ENCODE measurements at regions not wholly inside any gene's neighbourhood (a gene's known extent, or its start where the extent isn't known, plus 50 kb on each side); places are given as distances from the start of the nearest gene placed in this dataset.
"Not testable (repeated sequence)": the region's sequence is repeated elsewhere in the genome, so short reads cannot be mapped to it uniquely, and the experiment has no call there.

DNA sequence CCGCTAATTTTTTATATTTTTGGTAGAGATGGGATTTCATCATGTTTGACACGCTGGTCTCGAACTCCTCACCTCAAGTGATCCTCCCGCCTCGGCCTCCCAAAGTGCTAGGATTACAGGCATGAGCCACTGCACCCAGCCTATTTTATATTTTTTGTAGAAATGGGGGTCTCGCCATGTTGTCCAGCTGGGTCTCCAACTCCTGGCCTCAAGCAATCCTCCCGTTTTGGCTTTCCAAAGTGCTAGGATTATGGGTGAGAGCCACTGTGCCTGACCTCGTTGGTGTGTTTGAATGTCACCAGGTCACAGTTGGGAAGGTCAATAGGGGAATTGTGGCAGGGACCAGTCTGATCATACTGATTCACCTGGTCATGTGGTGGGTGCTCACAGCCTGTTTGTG lies 56.7 kb upstream of the NKD1 start:
- Histone ChIP-seq H3K9me3 (ENCODE audit: low read depth, low read length) (no peaks in the 10 kb centered on the region), H2AFZ (ENCODE audit: low read length) (no peak overlapping the region), H4K20me1 (ENCODE audit: insufficient read depth, low read length) (no peaks in the 10 kb centered on the region), H3K36me3 (ENCODE audit: insufficient read depth, low read length) (no peaks in the 10 kb centered on the region), H3K4me1 (ENCODE audit: insufficient read depth, low read length) (no peaks in the 10 kb centered on the region), H3K27ac (ENCODE audit: low read depth, low read length) (no peak overlapping the region), H3K4me3 (ENCODE audit: insufficient read depth, low read length) (no peak overlapping the region), H3K27me3 (ENCODE audit: insufficient read depth, low read length) (no peaks in the 10 kb centered on the region), H3K4me2 (ENCODE audit: insufficient read depth, low read length) (no peak overlapping the region), H3K79me2 (ENCODE audit: insufficient read depth, low read length) (no peaks in the 10 kb centered on the region)
- TF ChIP-seq, protein P1, sequence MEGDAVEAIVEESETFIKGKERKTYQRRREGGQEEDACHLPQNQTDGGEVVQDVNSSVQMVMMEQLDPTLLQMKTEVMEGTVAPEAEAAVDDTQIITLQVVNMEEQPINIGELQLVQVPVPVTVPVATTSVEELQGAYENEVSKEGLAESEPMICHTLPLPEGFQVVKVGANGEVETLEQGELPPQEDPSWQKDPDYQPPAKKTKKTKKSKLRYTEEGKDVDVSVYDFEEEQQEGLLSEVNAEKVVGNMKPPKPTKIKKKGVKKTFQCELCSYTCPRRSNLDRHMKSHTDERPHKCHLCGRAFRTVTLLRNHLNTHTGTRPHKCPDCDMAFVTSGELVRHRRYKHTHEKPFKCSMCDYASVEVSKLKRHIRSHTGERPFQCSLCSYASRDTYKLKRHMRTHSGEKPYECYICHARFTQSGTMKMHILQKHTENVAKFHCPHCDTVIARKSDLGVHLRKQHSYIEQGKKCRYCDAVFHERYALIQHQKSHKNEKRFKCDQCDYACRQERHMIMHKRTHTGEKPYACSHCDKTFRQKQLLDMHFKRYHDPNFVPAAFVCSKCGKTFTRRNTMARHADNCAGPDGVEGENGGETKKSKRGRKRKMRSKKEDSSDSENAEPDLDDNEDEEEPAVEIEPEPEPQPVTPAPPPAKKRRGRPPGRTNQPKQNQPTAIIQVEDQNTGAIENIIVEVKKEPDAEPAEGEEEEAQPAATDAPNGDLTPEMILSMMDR (IDR thresholded peaks at IDR 0.05; ENCODE audit: extremely low read depth, low read depth, low read length), result no peak
- DNase-seq (ENCODE audit: insufficient read length, low spot score, missing footprints), result no peak

DNA sequence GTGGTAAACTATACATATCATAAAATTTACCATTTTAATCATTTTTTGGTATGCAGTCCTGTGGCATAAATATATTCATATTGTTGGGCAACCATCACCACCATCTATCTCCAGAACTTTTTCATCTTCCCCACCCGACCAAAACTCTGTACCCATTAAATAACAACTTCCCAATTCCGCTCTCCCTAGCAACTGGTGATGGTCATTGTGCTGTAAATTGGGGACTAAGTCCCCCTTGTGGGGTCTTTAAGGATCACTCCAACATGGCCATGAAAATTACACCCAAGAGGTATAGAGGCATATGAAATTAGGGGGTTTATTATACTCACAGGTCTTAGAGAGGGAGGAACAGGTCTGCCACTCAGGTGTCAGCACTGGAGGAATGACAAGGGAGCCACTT lies 57.4 kb upstream of the NKD1 start:
- Histone ChIP-seq H3K4me1 (ENCODE audit: insufficient read depth, low read length) (no peaks in the 10 kb centered on the region), H3K27ac (ENCODE audit: low read depth, low read length) (no peak overlapping the region)
- TF ChIP-seq, protein P1 (IDR thresholded peaks at IDR 0.05; ENCODE audit: extremely low read depth, low read depth, low read length), result no peak

DNA sequence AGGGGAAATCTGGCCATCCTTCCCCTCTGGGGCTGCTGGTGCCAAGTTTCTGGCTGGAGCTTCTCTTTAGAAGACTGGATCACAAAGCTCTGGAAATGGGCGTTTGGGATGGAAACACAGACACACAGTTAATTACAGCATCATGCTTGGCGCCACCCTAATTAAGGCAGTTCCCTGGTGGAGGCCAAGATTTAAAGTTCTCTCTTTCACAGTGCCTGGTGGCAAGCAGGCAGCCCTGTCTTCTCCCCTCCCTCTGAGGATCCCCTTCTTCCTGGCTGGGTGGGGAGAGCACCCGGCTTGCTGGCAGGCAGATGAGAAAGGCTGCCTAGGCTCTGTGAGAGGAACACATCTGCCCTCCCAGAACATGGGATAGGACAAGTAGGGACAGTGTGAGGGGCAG lies 59.0 kb upstream of the NKD1 start:
- no peak for DNase-seq (ENCODE audit: insufficient read length, low spot score, missing footprints)
- Histone ChIP-seq H2AFZ (ENCODE audit: low read length) (no peak overlapping the region), H3K4me2 (ENCODE audit: insufficient read depth, low read length) (no peak overlapping the region), H4K20me1 (ENCODE audit: insufficient read depth, low read length) (no peaks in the 10 kb centered on the region), H3K27ac (ENCODE audit: low read depth, low read length) (no peak overlapping the region), H3K79me2 (ENCODE audit: insufficient read depth, low read length) (no peaks in the 10 kb centered on the region), H3K4me3 (ENCODE audit: insufficient read depth, low read length) (no peak overlapping the region), H3K27me3 (ENCODE audit: insufficient read depth, low read length) (no peaks in the 10 kb centered on the region), H3K36me3 (ENCODE audit: insufficient read depth, low read length) (no peaks in the 10 kb centered on the region), H3K9me3 (ENCODE audit: low read depth, low read length) (no peaks in the 10 kb centered on the region), H3K4me1 (ENCODE audit: insufficient read depth, low read length) (no peaks in the 10 kb centered on the region)
- TF ChIP-seq, protein P1 (IDR thresholded peaks at IDR 0.05; ENCODE audit: extremely low read depth, low read depth, low read length), result no peak

More for the DNA sequence above, 57.4 kb upstream of the NKD1 start:
- Histone ChIP-seq H4K20me1 (ENCODE audit: insufficient read depth, low read length) (no peaks in the 10 kb centered on the region), H3K79me2 (ENCODE audit: insufficient read depth, low read length) (no peaks in the 10 kb centered on the region), H3K9me3 (ENCODE audit: low read depth, low read length) (no peaks in the 10 kb centered on the region), H2AFZ (ENCODE audit: low read length) (no peak overlapping the region), H3K27me3 (ENCODE audit: insufficient read depth, low read length) (no peaks in the 10 kb centered on the region), H3K4me3 (ENCODE audit: insufficient read depth, low read length) (no peak overlapping the region), H3K4me2 (ENCODE audit: insufficient read depth, low read length) (no peak overlapping the region), H3K36me3 (ENCODE audit: insufficient read depth, low read length) (no peaks in the 10 kb centered on the region)
- DNase-seq (ENCODE audit: insufficient read length, low spot score, missing footprints), result no peak

DNA sequence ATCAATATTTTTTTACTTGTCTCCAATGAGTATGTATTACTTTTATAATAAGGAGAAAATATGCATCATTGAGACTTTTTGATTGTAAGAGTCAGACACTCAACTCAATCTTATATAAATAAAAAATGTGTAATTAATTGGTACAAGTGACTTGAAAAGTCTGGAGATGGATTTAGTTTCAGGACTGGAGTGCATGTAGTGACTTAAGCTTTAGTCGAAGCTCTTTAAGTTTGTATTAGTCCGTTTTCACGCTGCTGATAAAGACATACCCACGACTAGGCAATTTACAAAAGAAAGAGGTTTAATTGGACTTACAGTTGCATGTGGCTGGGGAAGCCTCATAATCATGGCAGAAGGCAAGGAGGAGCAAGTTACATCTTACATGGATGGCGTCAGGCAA lies 60.7 kb upstream of the NKD1 start:
- Histone ChIP-seq H3K27ac (ENCODE audit: low read depth, low read length) (no peak overlapping the region), H3K9me3 (ENCODE audit: low read depth, low read length) (no peaks in the 10 kb centered on the region), H3K4me3 (ENCODE audit: insufficient read depth, low read length) (no peak overlapping the region), H2AFZ (ENCODE audit: low read length) (no peak overlapping the region), H4K20me1 (ENCODE audit: insufficient read depth, low read length) (no peaks in the 10 kb centered on the region), H3K36me3 (ENCODE audit: insufficient read depth, low read length) (no peaks in the 10 kb centered on the region), H3K79me2 (ENCODE audit: insufficient read depth, low read length) (no peaks in the 10 kb centered on the region), H3K4me2 (ENCODE audit: insufficient read depth, low read length) (no peak overlapping the region), H3K27me3 (ENCODE audit: insufficient read depth, low read length) (no peaks in the 10 kb centered on the region), H3K4me1 (ENCODE audit: insufficient read depth, low read length) (no peaks in the 10 kb centered on the region)
- no peak for DNase-seq (ENCODE audit: insufficient read length, low spot score, missing footprints)
- TF ChIP-seq, protein P1 (IDR thresholded peaks at IDR 0.05; ENCODE audit: extremely low read depth, low read depth, low read length), result no peak

DNA sequence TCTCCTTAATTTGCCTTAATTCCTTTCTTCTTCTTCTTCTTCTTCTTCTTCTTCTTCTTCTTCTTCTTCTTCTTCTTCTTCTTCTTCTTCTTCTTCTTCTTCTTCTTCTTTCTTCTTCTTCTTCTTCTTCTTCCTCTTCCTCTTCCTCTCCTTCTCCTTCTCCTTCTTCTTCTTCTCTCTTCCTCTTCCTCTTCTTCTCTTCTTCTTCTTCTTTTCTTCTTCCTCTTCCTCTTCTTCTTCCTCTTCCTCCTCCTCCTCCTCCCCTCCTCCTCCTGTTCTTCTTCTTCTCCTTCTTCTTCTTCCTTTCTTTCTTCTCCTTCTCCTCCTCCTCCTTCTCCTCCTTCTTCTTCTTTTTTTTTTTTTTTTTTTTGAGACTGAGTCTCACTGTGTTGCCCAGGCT lies 62.0 kb upstream of the NKD1 start:
- not testable (repeated sequence) for H3K36me3 ChIP-seq (ENCODE audit: insufficient read depth, low read length); H3K79me2 ChIP-seq (ENCODE audit: insufficient read depth, low read length); H3K9me3 ChIP-seq (ENCODE audit: low read depth, low read length); H2AFZ ChIP-seq (ENCODE audit: low read length); H3K27ac ChIP-seq (ENCODE audit: low read depth, low read length); H4K20me1 ChIP-seq (ENCODE audit: insufficient read depth, low read length); H3K27me3 ChIP-seq (ENCODE audit: insufficient read depth, low read length); DNase-seq (ENCODE audit: insufficient read length, low spot score, missing footprints); H3K4me3 ChIP-seq (ENCODE audit: insufficient read depth, low read length); H3K4me1 ChIP-seq (ENCODE audit: insufficient read depth, low read length); H3K4me2 ChIP-seq (ENCODE audit: insufficient read depth, low read length)

All from osteoblast (primary cell).